HG02610 (cell line): ENCODE measurements at regions not wholly inside any gene's neighbourhood (a gene's known extent, or its start where the extent isn't known, plus 50 kb on each side); places are given as distances from the start of the nearest gene placed in this dataset.
"Not testable (repeated sequence)": the region's sequence is repeated elsewhere in the genome, so short reads cannot be mapped to it uniquely, and the experiment has no call there.

ENCODE experiments used
- ATAC-seq: cut with Tn5 transposase; IDR thresholded peaks from one replicate; pipeline ENCODE4 v1.9.1; 2021; ENCODE audit warnings: mild to moderate bottlenecking, moderate library complexity; ENCODE audit not compliant: unreplicated experiment

DNA sequence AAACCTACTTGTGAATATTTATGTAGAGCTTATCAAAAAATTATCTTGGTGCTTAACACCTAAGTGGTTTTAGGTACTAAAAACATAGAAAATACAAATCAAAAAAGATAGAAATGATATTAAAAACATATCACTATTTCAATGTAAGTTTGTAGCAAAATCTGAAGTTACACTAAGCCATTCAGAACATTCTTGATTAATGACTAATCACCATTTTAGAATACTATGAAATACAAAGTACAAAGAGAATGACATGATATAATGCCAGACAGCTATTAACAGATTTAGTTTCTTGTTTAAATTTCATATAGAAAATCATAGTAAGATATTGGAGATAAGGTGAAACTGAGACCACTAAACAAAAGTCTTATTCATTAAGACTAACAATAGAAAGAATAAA is 169.7 kb upstream of the AGTR1 start:
- ATAC-seq: no peak

DNA sequence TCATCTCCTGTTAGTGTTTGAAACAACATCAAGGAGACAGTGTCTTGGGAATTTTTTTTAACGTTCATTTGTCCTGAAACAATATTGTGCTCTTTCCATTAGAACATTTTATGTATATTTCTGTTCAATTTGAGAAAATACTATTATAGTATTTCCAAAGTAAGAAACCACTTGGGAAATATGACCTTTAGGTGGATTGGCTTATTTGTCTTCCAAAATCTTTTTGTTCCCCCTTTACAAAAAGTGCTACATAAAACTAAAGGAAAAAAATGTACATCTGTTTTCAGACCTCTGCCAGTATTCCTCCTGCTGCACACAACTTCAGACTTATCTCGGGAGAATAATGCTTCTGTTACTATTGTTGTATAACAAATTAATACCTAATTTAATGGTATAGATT is 165.9 kb upstream of the AGTR1 start:
- ATAC-seq: no peak

DNA sequence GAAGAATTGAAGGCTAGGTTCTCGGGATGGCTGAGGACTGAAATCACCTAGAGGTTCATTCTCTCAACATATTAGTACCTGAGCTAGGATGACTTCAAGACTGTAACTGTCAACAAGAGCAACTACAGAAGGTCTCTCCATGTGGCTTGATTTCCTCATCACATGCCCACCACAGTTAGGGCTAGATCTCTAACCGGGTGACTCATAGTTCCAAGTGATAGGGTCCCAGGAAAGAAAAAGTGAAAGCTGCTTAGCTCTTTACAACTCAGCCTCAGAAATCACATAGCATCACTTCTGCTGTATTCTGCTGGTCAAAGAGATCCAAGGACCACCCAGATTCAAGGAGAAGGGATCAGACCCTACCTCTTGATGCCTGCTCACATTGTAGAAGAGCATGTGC is 165.4 kb upstream of the AGTR1 start:
- ATAC-seq: no peak

GRCh38 chr3:148532774-148533173 is 164.9 kb upstream of the AGTR1 start:
- no peak for ATAC-seq

- ATAC-seq: no peak
Measured at GRCh38 chr3:148534089-148534988, 163.4 kb upstream of the AGTR1 start.

- ATAC-seq: no peak
Measured at GRCh38 chr3:148535001-148535400, 162.7 kb upstream of the AGTR1 start.

GRCh38 chr3:148540266-148540665 is 157.4 kb upstream of the AGTR1 start:
- ATAC-seq: no peak

- ATAC-seq: no peak
Measured at GRCh38 chr3:148540851-148541250, 156.9 kb upstream of the AGTR1 start.

DNA sequence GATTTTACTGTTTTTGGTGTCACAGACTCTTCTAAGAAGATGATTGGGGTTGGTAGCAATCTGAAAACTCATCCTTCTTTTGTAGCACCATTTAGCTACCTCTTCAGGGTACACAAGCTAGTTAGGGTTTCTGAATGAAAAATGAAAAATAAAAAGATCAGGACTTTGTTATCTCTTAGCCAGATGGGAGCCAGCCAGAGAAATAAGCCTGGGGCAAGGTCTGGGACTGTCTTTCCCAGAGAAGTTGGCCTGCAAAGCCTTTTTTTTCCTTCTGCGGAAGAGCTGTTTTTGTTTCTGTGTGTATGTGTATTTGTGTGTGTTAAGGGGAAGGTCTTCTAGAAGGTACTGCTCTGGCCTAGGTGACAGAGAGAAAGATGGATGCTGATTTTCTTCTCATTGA is 150.7 kb upstream of the AGTR1 start:
- no peak for ATAC-seq

GRCh38 chr3:148551767-148552260 is 145.9 kb upstream of the AGTR1 start:
- ATAC-seq: no peak

GRCh38 chr3:148554367-148554766 is 143.3 kb upstream of the AGTR1 start:
- ATAC-seq: no peak

- ATAC-seq: no peak
Measured at GRCh38 chr3:148556664-148557063, 141.0 kb upstream of the AGTR1 start.

DNA sequence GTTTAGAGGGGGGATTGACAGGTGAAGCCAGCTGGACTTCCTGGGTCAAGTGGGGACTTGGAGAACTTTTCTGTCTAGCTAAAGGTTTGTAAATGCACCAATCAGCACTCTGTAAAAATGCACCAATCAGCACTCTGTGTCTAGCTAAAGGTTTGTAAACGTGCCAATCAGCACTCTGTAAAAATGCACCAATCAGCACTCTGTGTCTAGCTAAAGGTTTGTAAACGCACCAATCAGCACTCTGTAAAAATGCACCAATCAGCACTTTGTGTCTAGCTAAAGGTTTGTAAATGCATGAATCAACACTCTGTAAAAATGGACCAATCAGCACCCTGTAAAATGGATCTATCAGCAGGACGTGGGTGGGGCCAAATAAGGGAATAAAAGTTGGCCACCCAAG is 120.1 kb upstream of the AGTR1 start:
- not testable (repeated sequence) for ATAC-seq

DNA sequence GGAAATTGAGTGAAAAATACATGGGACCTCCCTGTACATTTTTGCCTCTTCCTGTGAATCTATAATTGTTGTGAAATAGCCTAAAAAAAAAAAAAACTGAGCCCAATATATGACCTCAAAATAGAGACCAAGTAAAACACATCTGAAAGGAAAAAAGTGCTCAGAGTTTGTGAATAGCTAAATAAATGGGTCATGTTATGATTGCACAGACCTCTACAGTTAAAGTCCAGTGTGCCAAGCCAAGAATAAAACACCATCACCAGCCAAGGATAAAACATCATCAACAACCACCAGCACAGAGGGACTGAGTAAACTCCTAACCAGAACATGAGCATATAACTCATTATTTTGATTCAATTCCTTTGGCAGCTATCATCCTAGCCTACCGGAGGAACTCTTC is 115.6 kb upstream of the AGTR1 start:
- no peak for ATAC-seq

DNA sequence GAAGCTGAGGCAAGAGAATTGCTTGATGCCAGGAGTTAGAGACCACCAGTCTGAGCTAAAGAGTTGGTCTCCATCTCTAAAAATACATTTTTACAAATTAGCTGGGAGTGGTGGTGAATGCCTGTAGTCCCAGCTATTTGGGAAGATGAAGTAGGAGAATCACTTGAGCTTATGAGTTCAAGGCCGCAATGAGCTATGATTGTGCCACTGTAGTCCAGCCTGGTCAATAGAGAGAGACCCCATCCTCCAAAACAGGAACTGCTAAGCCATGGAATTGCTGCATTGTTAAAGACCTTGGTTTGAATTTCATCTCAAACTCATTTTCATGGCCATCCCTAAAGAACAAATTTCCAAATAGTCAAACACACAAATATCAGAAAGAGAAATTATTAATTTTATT is 113.9 kb upstream of the AGTR1 start:
- ATAC-seq: no peak

DNA sequence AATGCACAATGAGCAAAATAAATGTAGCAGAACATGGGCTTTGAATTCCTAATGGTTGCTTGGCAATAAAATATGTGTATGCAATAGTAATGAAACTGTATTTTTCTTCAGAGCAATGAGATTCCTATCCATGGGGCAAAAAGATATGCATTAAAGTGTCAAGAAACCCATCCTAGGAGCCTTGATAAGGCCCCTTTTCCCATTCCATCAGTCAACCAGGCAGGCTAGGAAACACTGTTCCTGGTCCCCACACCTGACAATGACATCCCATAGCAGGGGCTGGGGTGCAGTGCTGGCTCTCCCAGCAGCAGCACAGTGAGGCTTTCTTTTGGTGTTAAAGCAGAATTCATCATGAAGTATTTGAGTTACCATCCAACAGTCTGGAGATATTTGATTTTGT is 113.3 kb upstream of the AGTR1 start:
- no peak for ATAC-seq

- ATAC-seq: no peak
Measured at GRCh38 chr3:148585671-148586379, 111.9 kb upstream of the AGTR1 start.

DNA sequence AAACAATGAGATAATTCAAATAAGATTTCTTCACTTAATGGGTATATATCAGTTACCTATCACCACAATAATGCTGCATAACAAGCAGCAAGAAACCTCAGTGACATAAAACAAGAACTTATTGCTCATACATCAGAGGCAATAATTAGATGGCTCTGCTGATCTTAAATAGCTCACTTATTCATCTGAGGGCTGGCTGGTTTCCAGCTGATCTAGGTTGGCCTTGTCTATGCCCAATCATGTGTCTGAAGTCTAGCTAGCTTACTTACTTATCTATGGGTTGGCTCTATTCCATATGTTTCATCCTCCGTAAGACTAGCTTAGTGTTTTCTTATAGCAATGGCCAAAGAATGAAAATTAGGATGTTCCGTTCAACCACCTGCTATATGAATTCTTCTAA is 109.4 kb upstream of the AGTR1 start:
- ATAC-seq: no peak

- no peak for ATAC-seq
Measured at GRCh38 chr3:148591525-148591924, 106.2 kb upstream of the AGTR1 start.

- ATAC-seq: no peak
Measured at GRCh38 chr3:148598619-148599018, 99.1 kb upstream of the AGTR1 start.

- ATAC-seq: no peak
Measured at GRCh38 chr3:148599481-148599880, 98.2 kb upstream of the AGTR1 start.

DNA sequence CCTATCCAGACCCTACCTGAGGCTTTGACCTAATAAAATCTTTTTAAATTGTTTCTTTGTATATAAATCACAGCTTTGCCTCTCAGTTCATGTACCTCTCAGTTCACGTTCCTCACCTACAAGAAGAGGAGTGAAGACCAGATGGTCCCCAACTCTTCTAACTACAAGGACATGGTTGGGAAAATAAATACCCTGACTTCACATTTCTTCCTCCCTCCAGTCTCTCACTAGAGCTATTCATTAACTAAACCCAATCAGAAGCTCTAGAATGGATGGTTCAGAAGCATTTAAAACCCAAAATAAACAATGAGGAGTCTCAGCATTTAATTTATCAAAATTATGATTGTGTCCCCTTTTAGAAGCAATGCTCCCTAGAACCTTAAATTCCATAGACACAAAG is 97.3 kb upstream of the AGTR1 start:
- no peak for ATAC-seq
